Mucosa of descending colon (tissue), 3 donors: ENCODE measurements at regions not wholly inside any gene's neighbourhood (a gene's known extent, or its start where the extent isn't known, plus 50 kb on each side); places are given as distances from the start of the nearest gene placed in this dataset.

Experiments used
- ATAC-seq: fragments of 200-7000 bp; cut with Tn5 transposase; one replicate; pipeline ENCODE4 v1.9.1; 2020; ENCODE audit warnings: mild to moderate bottlenecking, moderate library complexity
- DNase-seq, 3 donors: peaks; one replicate each; pipeline ENCODE4 v3.0.0-alpha.2; 2020
- H3K36me3 ChIP-seq: fragments of 200-600 bp; one replicate; pipeline ENCODE4 v1.8.0; 2021; ENCODE audit warnings: low read depth, mild to moderate bottlenecking
- H3K4me1 ChIP-seq: fragments of 200-600 bp; one replicate; pipeline ENCODE4 v1.8.0; 2021; ENCODE audit warnings: low read depth, mild to moderate bottlenecking
- H3K4me3 ChIP-seq: fragments of 200-600 bp; one replicate; pipeline ENCODE4 v1.8.0; 2021; ENCODE audit warnings: mild to moderate bottlenecking
- H3K9me3 ChIP-seq: fragments of 200-600 bp; one replicate; pipeline ENCODE4 v1.8.0; 2021; ENCODE audit warnings: mild to moderate bottlenecking
- CTCF ChIP-seq: fragments of 200-600 bp; IDR thresholded peaks from one replicate; pipeline ENCODE4 v1.8.0; 2022; ENCODE audit warnings: antibody characterized with exemption, mild to moderate bottlenecking
- intact Hi-C, 2 donors: fragments of 100-400 bp; cut with DNase I in 1 of 2; cut with micrococcal nuclease in 1 of 2; formaldehyde crosslinking; loops; one replicate each; pipeline versions ENCODE4 v1.11.0 to v1.11.1; 2022; cut with DNase I, micrococcal nuclease
- donor health status: DM: no; HTN: no; CAD: no; lungs with moderate emphysema.
- donor health status: DM: no; HTN: no; CAD: no.
- donor health status: DM: no; HTN: yes; CAD: no.

GRCh38 chr7:41153268-41153667 is 549.6 kb downstream of the INHBA start:
- ATAC-seq: no peak
- intact Hi-C loops: no loop called here
- no peak for TF ChIP-seq CTCF

DNA sequence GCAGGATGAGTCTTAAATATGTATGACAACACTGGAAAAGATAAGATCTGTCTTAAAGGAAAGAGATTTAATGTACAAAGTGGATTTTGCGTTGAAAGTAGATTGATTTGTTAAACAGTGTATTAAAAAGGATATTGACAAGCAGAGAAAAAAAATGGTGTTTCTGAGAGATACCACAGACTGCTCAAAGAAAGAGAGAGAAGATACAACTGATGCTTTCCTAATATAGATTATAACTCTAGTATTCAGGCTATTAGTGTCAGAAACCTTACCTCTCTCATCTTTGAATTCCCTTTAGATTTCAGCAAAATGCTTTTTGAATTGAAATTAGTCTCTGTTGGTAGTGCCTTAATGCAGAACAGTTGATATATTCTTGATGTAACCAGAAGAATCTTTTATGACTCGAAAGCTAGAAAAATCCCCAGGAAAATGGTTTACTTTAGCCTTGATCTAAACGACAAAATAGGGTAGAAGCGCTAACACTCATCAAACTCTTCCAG is 550.7 kb downstream of the INHBA start:
- Histone ChIP-seq H3K4me1 (no peaks in the 10 kb centered on the region), H3K36me3 (no peaks in the 10 kb centered on the region), H3K9me3 (no peaks in the 10 kb centered on the region), H3K4me3 (no peak overlapping the region)
- no peak for TF ChIP-seq CTCF
- ATAC-seq (no peak), DNase-seq (no peak)
- intact Hi-C loops: no loop called here

More at GRCh38 chr7:41153268-41153667, 549.6 kb downstream of the INHBA start:
- Histone ChIP-seq H3K36me3 (no peaks in the 10 kb centered on the region), H3K9me3 (no peaks in the 10 kb centered on the region), H3K4me3 (no peak overlapping the region), H3K4me1 (no peaks in the 10 kb centered on the region)
- no peak for DNase-seq

DNA sequence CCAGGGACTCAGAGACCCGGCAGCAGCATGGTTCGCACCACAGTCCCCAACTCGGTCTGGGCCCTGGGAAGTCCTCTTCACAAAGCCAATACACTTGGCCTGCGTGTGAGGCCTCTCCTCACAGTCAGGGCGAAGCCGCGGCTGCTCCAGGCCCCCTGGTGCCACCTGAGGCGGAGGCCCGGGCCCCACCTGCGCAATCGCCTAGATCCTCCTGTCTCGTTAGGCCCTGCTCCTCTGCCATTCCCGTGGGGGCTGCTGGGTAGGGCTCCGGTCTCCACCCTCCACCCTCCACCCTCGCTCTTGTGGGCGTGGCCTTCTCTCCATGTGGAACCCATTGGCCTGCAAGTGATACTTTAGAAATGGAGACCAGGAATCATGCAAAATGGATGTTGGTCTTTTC is 553.3 kb downstream of the INHBA start:
- Histone ChIP-seq H3K9me3 (no peaks in the 10 kb centered on the region), H3K4me3 (no peak overlapping the region), H3K4me1 (no peaks in the 10 kb centered on the region), H3K36me3 (no peaks in the 10 kb centered on the region)
- DNase-seq (no peak), ATAC-seq (no peak)
- TF ChIP-seq CTCF: no peak
- intact Hi-C loops: no loop called here

DNA sequence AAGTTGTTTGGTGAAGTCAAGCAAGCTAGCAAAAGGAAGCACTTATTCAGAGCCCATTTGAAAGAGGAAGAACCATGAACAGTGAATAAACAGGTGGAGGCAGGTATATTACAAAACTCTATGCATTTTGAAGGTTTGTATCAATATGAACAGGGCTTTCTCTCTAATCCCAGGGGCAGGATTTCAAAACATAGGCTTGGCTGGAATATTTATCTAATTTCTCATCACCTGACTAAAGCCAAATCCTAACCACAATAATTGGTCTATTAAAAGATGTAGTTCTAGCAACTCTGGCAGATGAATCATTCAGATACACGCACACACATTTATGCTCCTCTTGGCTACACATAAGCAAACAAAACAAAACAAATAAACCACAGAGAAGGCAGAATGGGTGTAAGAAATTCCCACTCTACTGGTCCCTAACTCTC is 554.4 kb downstream of the INHBA start:
- intact Hi-C loops: no loop called here
- no peaks in the 10 kb centered on the region for H3K36me3 ChIP-seq
- no peak overlapping the region for H3K4me3 ChIP-seq
- H3K4me1 ChIP-seq: no peaks in the 10 kb centered on the region
- no peak for TF ChIP-seq CTCF
- DNase-seq: no peak
- no peaks in the 10 kb centered on the region for H3K9me3 ChIP-seq
- no peak for ATAC-seq

GRCh38 chr7:41147606-41148485 is 555.0 kb downstream of the INHBA start:
- no peaks in the 10 kb centered on the region for H3K36me3 ChIP-seq
- TF ChIP-seq CTCF: no peak
- no peaks in the 10 kb centered on the region for H3K4me1 ChIP-seq
- DNase-seq (no peak), ATAC-seq (no peak)
- intact Hi-C loops: no loop called here
- no peak overlapping the region for H3K4me3 ChIP-seq
- H3K9me3 ChIP-seq: no peaks in the 10 kb centered on the region
